Retinal pigment epithelial cell (primary cell): ENCODE measurements at regions not wholly inside any gene's neighbourhood (a gene's known extent, or its start where the extent isn't known, plus 50 kb on each side); places are given as distances from the start of the nearest gene placed in this dataset.

Experiments
- DNase-seq: peaks from one replicate; pipeline ENCODE4 v3.0.0-alpha.2; 2010; ENCODE audit warnings: low read depth
- H3K4me3 ChIP-seq: 2 replicates; pipeline ENCODE4 v1.5.1; 2011; ENCODE audit warnings: mild to moderate bottlenecking, low read length, control low read depth, moderate library complexity
- TF ChIP-seq, protein P1 (sequence below): conservative IDR thresholded peaks from 2 replicates; pipeline ENCODE4 v1.5.1; 2011; ENCODE audit warnings: low read depth, low read length, control low read depth, inconsistent platforms

- TF ChIP-seq, protein P1, sequence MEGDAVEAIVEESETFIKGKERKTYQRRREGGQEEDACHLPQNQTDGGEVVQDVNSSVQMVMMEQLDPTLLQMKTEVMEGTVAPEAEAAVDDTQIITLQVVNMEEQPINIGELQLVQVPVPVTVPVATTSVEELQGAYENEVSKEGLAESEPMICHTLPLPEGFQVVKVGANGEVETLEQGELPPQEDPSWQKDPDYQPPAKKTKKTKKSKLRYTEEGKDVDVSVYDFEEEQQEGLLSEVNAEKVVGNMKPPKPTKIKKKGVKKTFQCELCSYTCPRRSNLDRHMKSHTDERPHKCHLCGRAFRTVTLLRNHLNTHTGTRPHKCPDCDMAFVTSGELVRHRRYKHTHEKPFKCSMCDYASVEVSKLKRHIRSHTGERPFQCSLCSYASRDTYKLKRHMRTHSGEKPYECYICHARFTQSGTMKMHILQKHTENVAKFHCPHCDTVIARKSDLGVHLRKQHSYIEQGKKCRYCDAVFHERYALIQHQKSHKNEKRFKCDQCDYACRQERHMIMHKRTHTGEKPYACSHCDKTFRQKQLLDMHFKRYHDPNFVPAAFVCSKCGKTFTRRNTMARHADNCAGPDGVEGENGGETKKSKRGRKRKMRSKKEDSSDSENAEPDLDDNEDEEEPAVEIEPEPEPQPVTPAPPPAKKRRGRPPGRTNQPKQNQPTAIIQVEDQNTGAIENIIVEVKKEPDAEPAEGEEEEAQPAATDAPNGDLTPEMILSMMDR: no peak
- H3K4me3 ChIP-seq: no peak overlapping the region
- no peak for DNase-seq
These were observed 182.8 kb downstream of the SEC23IP start for GRCh38 chr10:120075349-120075748.

GRCh38 chr10:120076996-120077706 is 184.6 kb downstream of the SEC23IP start:
- DNase-seq: no peak
- TF ChIP-seq, protein P1: no peak
- no peak overlapping the region for H3K4me3 ChIP-seq

DNA sequence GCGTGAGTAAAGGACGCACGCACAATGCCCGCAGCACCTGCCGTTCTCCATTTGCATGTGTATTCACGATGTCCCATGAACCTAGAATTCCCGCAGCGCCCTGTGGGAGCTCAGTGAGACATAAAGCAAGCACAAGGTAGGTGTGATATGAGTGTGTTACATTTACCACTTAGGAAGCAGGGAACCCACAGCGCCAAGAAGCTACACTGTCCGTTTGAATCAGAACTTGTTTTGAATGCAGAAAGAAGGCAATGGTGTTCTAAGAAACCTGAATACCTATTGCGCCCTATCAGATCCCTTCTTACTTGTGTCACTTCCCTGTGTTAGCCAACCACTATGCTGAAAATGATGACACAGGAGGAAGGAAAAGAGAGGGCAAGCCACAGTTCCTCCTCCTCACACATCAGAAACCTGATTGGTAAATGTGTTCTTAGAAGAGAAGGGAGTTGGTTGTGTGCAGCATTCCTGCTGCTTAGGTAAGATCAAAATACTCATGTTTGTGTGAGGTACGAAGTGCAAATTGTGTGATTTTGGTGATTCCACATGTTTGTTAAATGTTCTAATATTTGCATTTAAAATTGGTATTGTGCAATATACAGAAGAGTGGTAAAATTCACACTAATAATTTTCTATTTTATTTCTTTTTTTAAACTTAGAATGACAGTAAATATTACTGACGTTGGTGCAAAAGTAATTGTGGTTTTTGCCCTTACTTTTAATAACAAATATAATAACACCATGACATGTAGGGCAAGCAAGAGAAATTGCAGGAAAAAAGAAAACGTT is 185.4 kb downstream of the SEC23IP start:
- TF ChIP-seq, protein P1: no peak
- H3K4me3 ChIP-seq: no peak overlapping the region
- DNase-seq: no peak

DNA sequence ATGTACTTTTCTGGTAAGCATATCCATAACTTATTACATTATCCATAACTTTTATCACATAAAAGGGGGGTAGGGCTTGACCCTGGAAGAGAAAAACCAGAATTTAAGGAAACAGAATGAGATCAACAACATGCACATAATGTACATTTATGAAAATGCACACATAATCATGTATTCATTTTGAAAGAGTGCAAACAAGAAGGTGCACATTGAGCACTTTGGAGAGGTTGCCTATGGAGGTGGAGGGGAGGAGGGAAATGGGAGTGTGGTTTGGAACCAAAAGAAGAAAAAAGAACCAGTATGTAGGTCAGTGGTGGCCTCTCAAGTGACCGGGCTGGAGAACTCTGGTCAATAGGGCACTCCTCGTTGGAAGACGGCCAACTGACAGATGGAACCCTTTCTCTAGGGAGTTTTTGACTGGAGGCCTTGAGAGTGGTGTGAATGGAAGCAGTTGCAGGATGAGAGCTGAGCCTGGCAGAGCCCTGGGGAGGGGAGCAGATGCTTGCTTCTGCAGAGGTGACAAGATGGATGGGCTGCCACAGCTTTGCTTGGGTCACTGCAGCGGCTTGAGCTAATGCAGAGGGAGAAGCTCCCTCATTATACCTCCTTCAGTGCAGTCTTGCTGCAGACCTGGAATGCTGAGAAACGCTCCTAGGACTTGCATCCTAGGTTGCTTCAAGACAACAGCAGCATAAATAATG is 192.7 kb downstream of the SEC23IP start:
- TF ChIP-seq, protein P1: no peak
- DNase-seq: no peak

GRCh38 chr10:120086066-120086465 is 193.5 kb downstream of the SEC23IP start:
- no peak overlapping the region for H3K4me3 ChIP-seq
- DNase-seq: no peak
- TF ChIP-seq, protein P1: no peak

More for the DNA sequence above, 192.7 kb downstream of the SEC23IP start:
- H3K4me3 ChIP-seq: no peak overlapping the region

- no peak for DNase-seq
- no peak overlapping the region for H3K4me3 ChIP-seq
- TF ChIP-seq, protein P1: no peak
These were observed 194.6 kb downstream of the SEC23IP start for GRCh38 chr10:120087109-120087508.
